ENCODE measurements at regions not wholly inside any gene's neighbourhood (a gene's known extent, or its start where the extent isn't known, plus 50 kb on each side); places are given as distances from the start of the nearest gene placed in this dataset.

- Histone ChIP-seq H3K9me3 (ENCODE audit: insufficient read depth, low read depth, low read length) (no peaks in the 10 kb centered on the region), H3K23ac (ENCODE audit: low read length) (no peak overlapping the region), H2BK12ac (ENCODE audit: low read length) (no peak overlapping the region), H3K36me3 (ENCODE audit: control insufficient read depth in 1 of 2, insufficient read depth in 2 of 2, low read length in 2 of 2) (no peaks in the 10 kb centered on the region), H3K4ac (ENCODE audit: low read depth, low read length) (no peak overlapping the region), H3K9ac (ENCODE audit: low read length) (no peak overlapping the region), H3K4me3 (ENCODE audit: low read depth, low read length) (no peak overlapping the region), H2BK5ac (ENCODE audit: low read depth, low read length, poor library complexity) (no peak overlapping the region), H3K18ac (ENCODE audit: low read length) (no peak overlapping the region), H4K91ac (ENCODE audit: low read depth, low read length) (no peak overlapping the region), H3K27ac (ENCODE audit: low read depth, low read length) (no peak overlapping the region), H3K4me2 (ENCODE audit: low read length) (no peak overlapping the region), H2AK5ac (ENCODE audit: low read length) (no peak overlapping the region), H3K4me1 (ENCODE audit: control insufficient read depth in 1 of 2, insufficient read depth in 2 of 2, low read length in 2 of 2) (no peaks in the 10 kb centered on the region), H3K27me3 (ENCODE audit: insufficient read depth, low read length) (no peaks in the 10 kb centered on the region), H4K12ac (ENCODE audit: low read depth, low read length) (no peak overlapping the region), H4K8ac (ENCODE audit: low read depth, low read length) (no peak overlapping the region), H2BK120ac (ENCODE audit: insufficient read depth, low read length, poor library complexity) (no peak overlapping the region), H3K14ac (ENCODE audit: low read length) (no peak overlapping the region), H2AFZ (ENCODE audit: insufficient read depth, low read length, poor library complexity) (no peak overlapping the region), H3K79me1 (ENCODE audit: low read length) (no peaks in the 10 kb centered on the region), H3K79me2 (ENCODE audit: control insufficient read depth, insufficient read depth, low read length, poor library complexity) (no peaks in the 10 kb centered on the region)
- WGBS (ENCODE audit: extremely low coverage, insufficient coverage, insufficient read length) = no CpG with 5 or more reads among the region's 1 CpG
- DNase-seq = no peak
Measured at GRCh38 chr10:80900661-80901060, 363.0 kb downstream of the SH2D4B start.

GRCh38 chr10:80908611-80909010, 370.9 kb downstream of the SH2D4B start:
- no peak overlapping the region for H3K4me3 ChIP-seq (ENCODE audit: low read depth, low read length)
- H4K8ac ChIP-seq (ENCODE audit: low read depth, low read length) = no peak overlapping the region
- no peaks in the 10 kb centered on the region for H3K79me1 ChIP-seq (ENCODE audit: low read length)
- no peak overlapping the region for H2BK5ac ChIP-seq (ENCODE audit: low read depth, low read length, poor library complexity)
- no peak overlapping the region for H2AK5ac ChIP-seq (ENCODE audit: low read length)
- DNase-seq = no peak
- H2BK120ac ChIP-seq (ENCODE audit: insufficient read depth, low read length, poor library complexity) = no peak overlapping the region
- H3K4me1 ChIP-seq (ENCODE audit: control insufficient read depth in 1 of 2, insufficient read depth in 2 of 2, low read length in 2 of 2) = no peaks in the 10 kb centered on the region
- H2AFZ ChIP-seq (ENCODE audit: insufficient read depth, low read length, poor library complexity) = no peak overlapping the region
- H3K27me3 ChIP-seq (ENCODE audit: insufficient read depth, low read length) = no peaks in the 10 kb centered on the region
- no peak overlapping the region for H3K14ac ChIP-seq (ENCODE audit: low read length)
- H3K36me3 ChIP-seq (ENCODE audit: control insufficient read depth in 1 of 2, insufficient read depth in 2 of 2, low read length in 2 of 2) = no peaks in the 10 kb centered on the region
- H3K4ac ChIP-seq (ENCODE audit: low read depth, low read length) = no peak overlapping the region
- no peak overlapping the region for H2BK12ac ChIP-seq (ENCODE audit: low read length)
- no peak overlapping the region for H3K18ac ChIP-seq (ENCODE audit: low read length)
- no peak overlapping the region for H3K9ac ChIP-seq (ENCODE audit: low read length)
- no peak overlapping the region for H3K27ac ChIP-seq (ENCODE audit: low read depth, low read length)
- WGBS (ENCODE audit: extremely low coverage, insufficient coverage, insufficient read length) = no CpG with 5 or more reads among the region's 6 CpGs
- H4K91ac ChIP-seq (ENCODE audit: low read depth, low read length) = no peak overlapping the region
- no peaks in the 10 kb centered on the region for H3K79me2 ChIP-seq (ENCODE audit: control insufficient read depth, insufficient read depth, low read length, poor library complexity)
- H3K4me2 ChIP-seq (ENCODE audit: low read length) = no peak overlapping the region
- no peak overlapping the region for H4K12ac ChIP-seq (ENCODE audit: low read depth, low read length)
- no peak overlapping the region for H3K23ac ChIP-seq (ENCODE audit: low read length)
- no peaks in the 10 kb centered on the region for H3K9me3 ChIP-seq (ENCODE audit: insufficient read depth, low read depth, low read length)

- Histone ChIP-seq H3K79me2 (ENCODE audit: control insufficient read depth, insufficient read depth, low read length, poor library complexity) (no peaks in the 10 kb centered on the region), H3K36me3 (ENCODE audit: control insufficient read depth in 1 of 2, insufficient read depth in 2 of 2, low read length in 2 of 2) (no peaks in the 10 kb centered on the region), H2AFZ (ENCODE audit: insufficient read depth, low read length, poor library complexity) (no peak overlapping the region), H3K4me1 (ENCODE audit: control insufficient read depth in 1 of 2, insufficient read depth in 2 of 2, low read length in 2 of 2) (no peaks in the 10 kb centered on the region), H3K14ac (ENCODE audit: low read length) (no peak overlapping the region), H3K18ac (ENCODE audit: low read length) (no peak overlapping the region), H3K9me3 (ENCODE audit: insufficient read depth, low read depth, low read length) (no peaks in the 10 kb centered on the region), H2BK5ac (ENCODE audit: low read depth, low read length, poor library complexity) (no peak overlapping the region), H3K4me2 (ENCODE audit: low read length) (no peak overlapping the region), H4K8ac (ENCODE audit: low read depth, low read length) (no peak overlapping the region), H4K91ac (ENCODE audit: low read depth, low read length) (no peak overlapping the region), H3K9ac (ENCODE audit: low read length) (no peak overlapping the region), H3K27ac (ENCODE audit: low read depth, low read length) (no peak overlapping the region), H3K4me3 (ENCODE audit: low read depth, low read length) (no peak overlapping the region), H3K4ac (ENCODE audit: low read depth, low read length) (no peak overlapping the region), H2BK120ac (ENCODE audit: insufficient read depth, low read length, poor library complexity) (no peak overlapping the region), H3K23ac (ENCODE audit: low read length) (no peak overlapping the region), H3K27me3 (ENCODE audit: insufficient read depth, low read length) (no peaks in the 10 kb centered on the region), H4K12ac (ENCODE audit: low read depth, low read length) (no peak overlapping the region), H2BK12ac (ENCODE audit: low read length) (no peak overlapping the region), H3K79me1 (ENCODE audit: low read length) (no peaks in the 10 kb centered on the region), H2AK5ac (ENCODE audit: low read length) (no peak overlapping the region)
- no CpG with 5 or more reads among the region's 5 CpGs for WGBS (ENCODE audit: extremely low coverage, insufficient coverage, insufficient read length)
- no peak for DNase-seq
Measured at GRCh38 chr10:80909254-80909653, 371.6 kb downstream of the SH2D4B start.

DNA sequence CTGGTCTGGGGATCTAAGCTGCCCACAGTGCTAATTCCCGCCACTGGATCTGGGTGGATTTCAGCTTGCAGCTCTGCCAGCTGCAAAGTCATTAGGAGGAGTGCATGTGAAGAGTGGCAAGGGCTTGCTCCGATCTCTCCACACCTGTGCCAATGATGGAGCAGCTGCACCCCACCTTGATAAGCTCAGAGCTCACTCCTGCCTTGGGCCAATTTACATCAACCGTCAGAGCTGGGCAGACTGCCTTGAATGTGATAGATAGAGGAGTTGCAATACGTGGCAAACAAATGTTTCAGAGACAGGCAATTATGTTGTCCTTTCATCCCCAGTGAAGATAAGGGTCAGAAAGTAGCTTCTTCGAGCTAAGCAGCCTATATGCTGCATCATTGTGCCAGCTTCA, 379.9 kb downstream of the SH2D4B start:
- H2AK5ac ChIP-seq (ENCODE audit: low read length) = no peak overlapping the region
- H3K27ac ChIP-seq (ENCODE audit: low read depth, low read length) = no peak overlapping the region
- no CpG with 5 or more reads among the region's 5 CpGs for WGBS (ENCODE audit: extremely low coverage, insufficient coverage, insufficient read length)
- no peaks in the 10 kb centered on the region for H3K27me3 ChIP-seq (ENCODE audit: insufficient read depth, low read length)
- H3K18ac ChIP-seq (ENCODE audit: low read length) = no peak overlapping the region
- no peaks in the 10 kb centered on the region for H3K4me1 ChIP-seq (ENCODE audit: control insufficient read depth in 1 of 2, insufficient read depth in 2 of 2, low read length in 2 of 2)
- no peak overlapping the region for H3K4ac ChIP-seq (ENCODE audit: low read depth, low read length)
- no peak overlapping the region for H3K23ac ChIP-seq (ENCODE audit: low read length)
- H2BK5ac ChIP-seq (ENCODE audit: low read depth, low read length, poor library complexity) = no peak overlapping the region
- no peak overlapping the region for H2BK12ac ChIP-seq (ENCODE audit: low read length)
- H4K8ac ChIP-seq (ENCODE audit: low read depth, low read length) = no peak overlapping the region
- H4K91ac ChIP-seq (ENCODE audit: low read depth, low read length) = no peak overlapping the region
- H3K4me2 ChIP-seq (ENCODE audit: low read length) = no peak overlapping the region
- no peaks in the 10 kb centered on the region for H3K79me1 ChIP-seq (ENCODE audit: low read length)
- no peak overlapping the region for H3K9ac ChIP-seq (ENCODE audit: low read length)
- no peak overlapping the region for H3K14ac ChIP-seq (ENCODE audit: low read length)
- H3K9me3 ChIP-seq (ENCODE audit: insufficient read depth, low read depth, low read length) = no peaks in the 10 kb centered on the region
- H4K12ac ChIP-seq (ENCODE audit: low read depth, low read length) = no peak overlapping the region
- no peak overlapping the region for H2BK120ac ChIP-seq (ENCODE audit: insufficient read depth, low read length, poor library complexity)
- no peak overlapping the region for H2AFZ ChIP-seq (ENCODE audit: insufficient read depth, low read length, poor library complexity)
- no peak overlapping the region for H3K4me3 ChIP-seq (ENCODE audit: low read depth, low read length)
- no peak for DNase-seq
- H3K36me3 ChIP-seq (ENCODE audit: control insufficient read depth in 1 of 2, insufficient read depth in 2 of 2, low read length in 2 of 2) = no peaks in the 10 kb centered on the region
- no peaks in the 10 kb centered on the region for H3K79me2 ChIP-seq (ENCODE audit: control insufficient read depth, insufficient read depth, low read length, poor library complexity)

Data from trophoblast cell (in vitro differentiated cells and primary cell).